ENCODE measurements at regions not wholly inside any gene's neighbourhood (a gene's known extent, or its start where the extent isn't known, plus 50 kb on each side); places are given as distances from the start of the nearest gene placed in this dataset.

DNA sequence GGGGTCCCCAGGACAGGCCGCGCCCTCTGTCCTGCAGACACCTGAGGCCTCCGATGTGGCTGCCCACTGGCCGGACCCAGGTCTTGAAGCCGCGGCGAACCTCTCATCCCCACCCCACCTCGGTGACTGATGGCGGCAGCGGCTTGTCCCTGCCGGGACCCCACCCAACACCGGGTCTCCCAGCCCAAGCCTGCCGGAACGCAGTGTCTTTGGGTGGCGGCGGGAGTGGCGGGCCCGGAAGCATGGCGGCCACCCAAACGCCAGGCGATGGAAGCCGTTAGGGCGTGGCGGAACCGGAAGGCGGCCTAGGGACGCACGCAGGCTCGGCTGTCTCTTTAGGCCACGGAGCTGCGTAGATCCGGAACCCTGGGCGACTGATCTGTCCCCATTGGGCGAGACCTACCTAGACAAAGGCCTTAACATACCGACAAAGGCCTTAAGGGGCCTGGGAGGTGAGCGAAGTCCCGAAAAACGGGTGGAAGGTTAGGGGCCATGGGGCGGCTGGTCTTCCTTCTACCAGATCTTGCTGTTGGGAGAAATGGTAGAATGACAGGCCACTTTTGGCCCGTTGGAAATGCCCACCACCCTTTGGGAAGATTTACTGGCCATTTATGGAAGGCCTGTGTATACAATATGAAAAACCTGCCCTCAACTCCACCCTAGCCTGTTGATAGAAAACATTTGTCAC lies 94.6 kb upstream of the SMC2 start:
- DNase-seq = no peak
- Histone ChIP-seq H3K36me3 (no peaks in the 10 kb centered on the region), H3K4me3 (no peak overlapping the region), H3K27me3 (no peaks in the 10 kb centered on the region), H3K27ac (no peak overlapping the region), H3K9me3 (no peaks in the 10 kb centered on the region), H3K4me1 (no peaks in the 10 kb centered on the region)
- intact Hi-C loops (cut with DNase I; ENCODE audit: low total_unique reads) = no loop called here
- TF ChIP-seq POLR2A (IDR thresholded peaks at IDR 0.05) = no peak
- TF ChIP-seq, protein P1, sequence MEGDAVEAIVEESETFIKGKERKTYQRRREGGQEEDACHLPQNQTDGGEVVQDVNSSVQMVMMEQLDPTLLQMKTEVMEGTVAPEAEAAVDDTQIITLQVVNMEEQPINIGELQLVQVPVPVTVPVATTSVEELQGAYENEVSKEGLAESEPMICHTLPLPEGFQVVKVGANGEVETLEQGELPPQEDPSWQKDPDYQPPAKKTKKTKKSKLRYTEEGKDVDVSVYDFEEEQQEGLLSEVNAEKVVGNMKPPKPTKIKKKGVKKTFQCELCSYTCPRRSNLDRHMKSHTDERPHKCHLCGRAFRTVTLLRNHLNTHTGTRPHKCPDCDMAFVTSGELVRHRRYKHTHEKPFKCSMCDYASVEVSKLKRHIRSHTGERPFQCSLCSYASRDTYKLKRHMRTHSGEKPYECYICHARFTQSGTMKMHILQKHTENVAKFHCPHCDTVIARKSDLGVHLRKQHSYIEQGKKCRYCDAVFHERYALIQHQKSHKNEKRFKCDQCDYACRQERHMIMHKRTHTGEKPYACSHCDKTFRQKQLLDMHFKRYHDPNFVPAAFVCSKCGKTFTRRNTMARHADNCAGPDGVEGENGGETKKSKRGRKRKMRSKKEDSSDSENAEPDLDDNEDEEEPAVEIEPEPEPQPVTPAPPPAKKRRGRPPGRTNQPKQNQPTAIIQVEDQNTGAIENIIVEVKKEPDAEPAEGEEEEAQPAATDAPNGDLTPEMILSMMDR (IDR thresholded peaks at IDR 0.05) = no peak

DNA sequence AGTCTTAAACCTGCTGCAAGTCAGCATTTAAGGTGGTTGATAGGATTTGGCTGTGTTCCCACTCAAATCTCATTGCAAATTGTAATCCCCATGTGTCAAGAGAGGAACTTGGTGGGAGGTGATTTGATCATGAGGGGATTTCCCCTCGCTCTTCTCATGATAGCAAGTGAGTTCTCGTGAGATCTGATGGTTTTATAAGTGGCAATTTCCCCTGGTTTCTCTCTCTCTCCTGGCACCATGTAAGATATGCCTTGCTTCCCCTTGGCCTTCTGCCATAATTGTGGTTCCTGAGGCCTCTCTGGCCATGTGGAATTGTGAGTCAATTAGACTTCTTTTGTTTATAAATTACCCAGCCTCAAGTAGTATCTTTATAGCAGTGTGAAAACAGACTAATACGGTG lies 84.3 kb upstream of the SMC2 start:
- no peaks in the 10 kb centered on the region for H3K36me3 ChIP-seq
- DNase-seq = no peak
- no peaks in the 10 kb centered on the region for H3K4me1 ChIP-seq
- TF ChIP-seq, protein P1 (IDR thresholded peaks at IDR 0.05) = no peak
- TF ChIP-seq POLR2A (IDR thresholded peaks at IDR 0.05) = no peak
- intact Hi-C loops (cut with DNase I; ENCODE audit: low total_unique reads) = no loop called here
- no peak overlapping the region for H3K4me3 ChIP-seq
- no peak overlapping the region for H3K27ac ChIP-seq
- no peaks in the 10 kb centered on the region for H3K27me3 ChIP-seq
- H3K9me3 ChIP-seq = no peaks in the 10 kb centered on the region

DNA sequence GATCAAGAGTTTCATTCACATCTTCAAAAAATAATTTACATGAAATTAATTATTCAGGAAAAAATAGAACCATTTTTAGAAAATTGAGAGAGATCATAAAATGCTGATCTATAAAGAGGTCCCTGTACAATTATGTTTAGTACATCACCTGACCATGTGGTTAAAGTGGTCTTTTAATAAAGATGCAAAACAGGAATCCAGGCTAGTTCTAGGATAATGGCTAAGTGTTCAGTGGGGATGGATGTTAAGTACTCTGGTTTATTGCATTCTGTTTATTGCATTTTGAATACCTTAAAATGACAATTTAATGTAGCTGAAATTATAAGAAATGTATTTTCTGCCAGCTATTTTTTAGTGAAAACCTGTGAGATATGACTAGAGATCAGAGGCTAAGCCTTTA lies 72.0 kb upstream of the SMC2 start:
- Histone ChIP-seq H3K36me3 (no peaks in the 10 kb centered on the region), H3K27ac (no peak overlapping the region), H3K27me3 (no peaks in the 10 kb centered on the region), H3K9me3 (no peaks in the 10 kb centered on the region), H3K4me1 (no peaks in the 10 kb centered on the region), H3K4me3 (no peak overlapping the region)
- no peak for DNase-seq
- intact Hi-C loops (cut with DNase I; ENCODE audit: low total_unique reads) = no loop called here
- TF ChIP-seq, protein P1 (IDR thresholded peaks at IDR 0.05) = no peak
- no peak for TF ChIP-seq POLR2A (IDR thresholded peaks at IDR 0.05)

DNA sequence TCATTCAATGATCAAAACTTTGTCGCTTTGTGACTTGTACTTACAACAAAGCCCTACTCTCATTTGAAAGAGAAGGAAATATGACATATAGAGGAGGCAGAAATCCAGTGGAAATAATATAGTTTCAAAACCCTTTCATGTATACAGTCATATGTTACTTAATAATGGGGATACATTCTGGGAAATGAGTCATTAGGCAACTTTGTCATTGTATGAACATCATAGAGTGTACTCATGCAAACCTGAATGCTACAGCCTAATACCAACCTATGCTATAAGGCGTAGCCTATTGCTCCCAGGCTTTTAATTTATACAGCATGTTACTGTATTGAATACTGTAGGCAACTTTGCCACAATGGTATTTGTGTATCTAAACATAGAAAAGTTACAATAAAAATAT lies 69.0 kb upstream of the SMC2 start:
- DNase-seq = no peak
- no peak for TF ChIP-seq POLR2A (IDR thresholded peaks at IDR 0.05)
- TF ChIP-seq, protein P1 (IDR thresholded peaks at IDR 0.05) = no peak
- intact Hi-C loops (cut with DNase I; ENCODE audit: low total_unique reads) = no loop called here
- no peaks in the 10 kb centered on the region for H3K4me1 ChIP-seq
- H3K27me3 ChIP-seq = no peaks in the 10 kb centered on the region
- H3K4me3 ChIP-seq = no peak overlapping the region
- no peaks in the 10 kb centered on the region for H3K9me3 ChIP-seq
- H3K36me3 ChIP-seq = no peaks in the 10 kb centered on the region
- H3K27ac ChIP-seq = no peak overlapping the region

DNA sequence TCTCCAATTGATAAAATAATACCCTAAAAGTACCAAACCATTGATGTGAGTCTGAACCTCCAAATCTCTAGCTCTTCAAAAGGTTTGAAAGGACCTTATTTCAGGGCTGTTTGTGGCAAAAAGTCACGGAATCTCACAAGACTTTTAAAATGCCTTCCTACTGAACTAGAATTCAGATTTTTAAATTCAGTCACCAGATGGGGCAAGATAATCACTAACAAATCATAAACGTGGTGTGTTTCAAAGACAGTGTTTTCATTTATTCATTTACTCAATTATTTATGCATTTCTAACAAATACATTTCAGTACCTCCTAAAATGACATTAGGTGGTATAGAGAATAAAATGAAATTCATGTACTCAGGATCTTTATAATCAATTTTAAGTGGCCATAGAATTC lies 68.2 kb upstream of the SMC2 start:
- no peaks in the 10 kb centered on the region for H3K27me3 ChIP-seq
- H3K36me3 ChIP-seq = no peaks in the 10 kb centered on the region
- TF ChIP-seq, protein P1 (IDR thresholded peaks at IDR 0.05) = peak in 2 of 4 experiments; percentile 13 to 21
- TF ChIP-seq POLR2A (IDR thresholded peaks at IDR 0.05) = no peak
- DNase-seq = no peak
- no peak overlapping the region for H3K4me3 ChIP-seq
- no peaks in the 10 kb centered on the region for H3K9me3 ChIP-seq
- no peak overlapping the region for H3K27ac ChIP-seq
- intact Hi-C loops (cut with DNase I; ENCODE audit: low total_unique reads) = no loop called here
- H3K4me1 ChIP-seq = no peaks in the 10 kb centered on the region
